HepG2 (cell line): ENCODE measurements at regions not wholly inside any gene's neighbourhood (a gene's known extent, or its start where the extent isn't known, plus 50 kb on each side); places are given as distances from the start of the nearest gene placed in this dataset.
A peak's percentile ranks its signal among the peaks of the same experiment; 100 is the strongest.

Experiments
- ELF4 ChIP-seq: sonication (generic); formaldehyde crosslinking; IDR thresholded peaks from 2 replicates; pipeline ENCODE4 v1.5.0; 2020; ENCODE audit warnings: missing genetic modification reagents, mild to moderate bottlenecking, moderate library complexity, borderline replicate concordance
- GTF2F1 ChIP-seq: fragments of 150-350 bp; IDR thresholded peaks from 2 replicates; pipeline ENCODE4 v1.6.1; 2014; ENCODE audit warnings: low read length
- GZF1 ChIP-seq: sonication (generic); formaldehyde crosslinking; IDR thresholded peaks from 2 replicates; pipeline ENCODE4 v1.5.1; 2020; ENCODE audit warnings: mild to moderate bottlenecking, missing genetic modification reagents
- HHEX ChIP-seq: IDR thresholded peaks from 2 replicates; pipeline ENCODE4 v1.6.1; 2016; ENCODE audit warnings: control low read depth
- IKZF4 ChIP-seq: sonication (generic); formaldehyde crosslinking; IDR thresholded peaks from 2 replicates; pipeline ENCODE4 v1.5.1; 2020; ENCODE audit warnings: borderline replicate concordance, mild to moderate bottlenecking, low read depth, missing genetic modification reagents; ENCODE audit errors: not compliant biosample characterization
- ISL2 ChIP-seq: sonication (generic); formaldehyde crosslinking; IDR thresholded peaks from 2 replicates; pipeline ENCODE4 v1.5.0; 2020; ENCODE audit warnings: missing genetic modification reagents
- KDM3A ChIP-seq: IDR thresholded peaks from 2 replicates; pipeline ENCODE4 v1.6.1; 2018; ENCODE audit warnings: low read depth, missing compliant biosample characterization
- PPARG ChIP-seq: conservative IDR thresholded peaks from 2 replicates; pipeline ENCODE4 v1.6.1; 2016; ENCODE audit warnings: missing biosample characterization, missing genetic modification reagents
- RAD21 ChIP-seq: fragments of 450-650 bp; formaldehyde crosslinking; IDR thresholded peaks from 2 replicates; pipeline ENCODE4 v1.5.0; 2020; ENCODE audit warnings: mild to moderate bottlenecking
- RNF219 ChIP-seq: sonication (generic); formaldehyde crosslinking; IDR thresholded peaks from 2 replicates; pipeline ENCODE4 v1.5.0; 2020; ENCODE audit warnings: mild to moderate bottlenecking, missing genetic modification reagents
- SPEN ChIP-seq: sonication (generic); formaldehyde crosslinking; IDR thresholded peaks from 2 replicates; pipeline ENCODE4 v1.5.1; 2020; ENCODE audit warnings: low read depth, mild to moderate bottlenecking, missing genetic modification reagents
- TSC22D2 ChIP-seq: sonication (generic); formaldehyde crosslinking; IDR thresholded peaks from 2 replicates; pipeline ENCODE4 v1.5.1; 2020; ENCODE audit warnings: missing genetic modification reagents, mild to moderate bottlenecking, borderline replicate concordance
- ZBTB7B ChIP-seq: sonication (generic); formaldehyde crosslinking; IDR thresholded peaks from 2 replicates; pipeline ENCODE4 v1.4.0; 2020; ENCODE audit warnings: missing genetic modification reagents
- ZMYM4 ChIP-seq: sonication (generic); formaldehyde crosslinking; IDR thresholded peaks from 2 replicates; pipeline ENCODE4 v1.8.1; 2023; ENCODE audit warnings: mild to moderate bottlenecking, missing genetic modification reagents
- ZNF205 ChIP-seq: IDR thresholded peaks from 2 replicates; pipeline ENCODE4 v1.6.1; 2018; ENCODE audit warnings: missing biosample characterization, missing genetic modification reagents
- ZNF230 ChIP-seq: sonication (generic); formaldehyde crosslinking; IDR thresholded peaks from 2 replicates; pipeline ENCODE4 v1.4.0; 2020; ENCODE audit warnings: mild to moderate bottlenecking, missing genetic modification reagents
- ZNF263 ChIP-seq: sonication (generic); formaldehyde crosslinking; IDR thresholded peaks from 2 replicates; pipeline ENCODE4 v1.4.0; 2020; ENCODE audit warnings: missing genetic modification reagents
- ZNF557 ChIP-seq: sonication (generic); formaldehyde crosslinking; IDR thresholded peaks from 2 replicates; pipeline ENCODE4 v1.4.0; 2020; ENCODE audit warnings: missing genetic modification reagents
- ZNF574 ChIP-seq: sonication (generic); formaldehyde crosslinking; IDR thresholded peaks from 2 replicates; pipeline ENCODE4 v1.4.0; 2020; ENCODE audit warnings: missing genetic modification reagents
- ZNF607 ChIP-seq: sonication (generic); formaldehyde crosslinking; IDR thresholded peaks from 2 replicates; pipeline ENCODE4 v1.5.1; 2020; ENCODE audit warnings: missing genetic modification reagents, mild to moderate bottlenecking, borderline replicate concordance
- ZNF660 ChIP-seq: sonication (generic); formaldehyde crosslinking; IDR thresholded peaks from 2 replicates; pipeline ENCODE4 v1.5.1; 2020; ENCODE audit warnings: mild to moderate bottlenecking, low read depth, missing genetic modification reagents, borderline replicate concordance
- ZNF781 ChIP-seq: sonication (generic); formaldehyde crosslinking; IDR thresholded peaks from 2 replicates; pipeline ENCODE4 v1.5.1; 2020; ENCODE audit warnings: borderline replicate concordance, mild to moderate bottlenecking, missing genetic modification reagents; ENCODE audit errors: not compliant biosample characterization
- ZSCAN25 ChIP-seq: sonication (generic); formaldehyde crosslinking; IDR thresholded peaks from 2 replicates; pipeline ENCODE4 v1.8.0; 2022; ENCODE audit warnings: mild to moderate bottlenecking, missing genetic modification reagents
- TF ChIP-seq, protein P1 (sequence below): IDR thresholded peaks from 2 replicates; pipeline ENCODE4 v1.6.1; 2016; ENCODE audit warnings: control low read depth
- TF ChIP-seq, protein P2 (sequence below): sonication (generic); formaldehyde crosslinking; IDR thresholded peaks from 2 replicates; pipeline ENCODE4 v1.4.0; 2020; ENCODE audit warnings: missing genetic modification reagents, borderline replicate concordance

DNA sequence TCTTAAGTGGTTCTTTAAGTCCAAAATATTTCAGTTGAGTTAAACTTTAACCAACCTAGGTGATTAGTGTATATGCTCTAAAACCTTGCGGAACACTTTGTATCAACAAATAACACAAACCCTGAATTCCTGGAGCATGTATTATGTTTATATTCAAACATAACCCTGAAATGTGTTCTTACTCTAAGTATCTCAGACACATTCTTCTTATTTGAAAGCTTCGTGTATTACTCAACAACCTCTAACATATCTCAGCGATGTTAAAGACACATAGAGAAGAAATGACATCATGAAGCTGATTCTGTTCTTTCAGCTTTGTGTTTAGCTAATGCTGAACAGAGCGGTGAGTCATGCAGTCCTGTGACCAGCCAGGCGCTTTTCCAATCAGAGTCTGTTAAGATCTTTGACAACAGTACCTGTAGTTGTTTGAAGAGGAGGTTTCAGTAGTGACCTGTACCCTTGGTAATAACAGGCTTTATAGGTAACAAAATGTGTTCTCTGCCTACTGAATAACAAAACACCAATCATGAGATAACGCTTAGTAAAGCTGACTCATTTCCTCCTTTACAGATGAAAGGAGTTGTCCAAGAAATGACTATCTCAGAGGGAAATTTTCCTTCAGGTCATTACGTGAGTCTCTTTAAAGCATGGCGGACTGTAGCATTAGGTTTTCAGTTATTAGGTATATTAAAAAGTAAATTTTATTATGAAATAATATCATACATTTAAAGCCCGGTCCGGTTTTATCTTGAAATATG lies 67.3 kb upstream of the KLF6 start (continued):
- TF ChIP-seq ZNF574 (CRISPR knock-in tag) (no peak), ZBTB7B (CRISPR knock-in tag) (no peak), ZNF557 (CRISPR knock-in tag) (no peak), KDM3A (CRISPR knock-in tag) (no peak), GZF1 (CRISPR knock-in tag) (no peak), ZNF230 (no peak), TSC22D2 (CRISPR knock-in tag) (no peak), PPARG (CRISPR knock-in tag) (peak; percentile 81), ZNF660 (CRISPR knock-in tag) (no peak), RNF219 (CRISPR knock-in tag) (no peak), RAD21 (CRISPR knock-in tag) (no peak), ZMYM4 (CRISPR knock-in tag) (0 out of 2 replicates have a peak, but pooled peaks have one; percentile 28), GTF2F1 (no peak), IKZF4 (CRISPR knock-in tag) (no peak), HHEX (CRISPR knock-in tag) (no peak), ZSCAN25 (CRISPR knock-in tag) (no peak), ZNF263 (no peak), SPEN (CRISPR knock-in tag) (no peak), ZNF781 (CRISPR knock-in tag) (no peak), ISL2 (CRISPR knock-in tag) (peak; percentile 67), ZNF205 (CRISPR knock-in tag) (no peak), ELF4 (CRISPR knock-in tag) (no peak), ZNF607 (no peak)
- TF ChIP-seq, protein P1, sequence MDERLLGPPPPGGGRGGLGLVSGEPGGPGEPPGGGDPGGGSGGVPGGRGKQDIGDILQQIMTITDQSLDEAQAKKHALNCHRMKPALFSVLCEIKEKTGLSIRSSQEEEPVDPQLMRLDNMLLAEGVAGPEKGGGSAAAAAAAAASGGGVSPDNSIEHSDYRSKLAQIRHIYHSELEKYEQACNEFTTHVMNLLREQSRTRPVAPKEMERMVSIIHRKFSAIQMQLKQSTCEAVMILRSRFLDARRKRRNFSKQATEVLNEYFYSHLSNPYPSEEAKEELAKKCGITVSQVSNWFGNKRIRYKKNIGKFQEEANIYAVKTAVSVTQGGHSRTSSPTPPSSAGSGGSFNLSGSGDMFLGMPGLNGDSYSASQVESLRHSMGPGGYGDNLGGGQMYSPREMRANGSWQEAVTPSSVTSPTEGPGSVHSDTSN (CRISPR knock-in tag) = no peak
- TF ChIP-seq, protein P2, sequence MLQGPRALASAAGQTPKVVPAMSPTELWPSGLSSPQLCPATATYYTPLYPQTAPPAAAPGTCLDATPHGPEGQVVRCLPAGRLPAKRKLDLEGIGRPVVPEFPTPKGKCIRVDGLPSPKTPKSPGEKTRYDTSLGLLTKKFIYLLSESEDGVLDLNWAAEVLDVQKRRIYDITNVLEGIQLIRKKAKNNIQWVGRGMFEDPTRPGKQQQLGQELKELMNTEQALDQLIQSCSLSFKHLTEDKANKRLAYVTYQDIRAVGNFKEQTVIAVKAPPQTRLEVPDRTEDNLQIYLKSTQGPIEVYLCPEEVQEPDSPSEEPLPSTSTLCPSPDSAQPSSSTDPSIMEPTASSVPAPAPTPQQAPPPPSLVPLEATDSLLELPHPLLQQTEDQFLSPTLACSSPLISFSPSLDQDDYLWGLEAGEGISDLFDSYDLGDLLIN (CRISPR knock-in tag) = no peak
